COLO829 (cell line): ENCODE measurements at regions not wholly inside any gene's neighbourhood (a gene's known extent, or its start where the extent isn't known, plus 50 kb on each side); places are given as distances from the start of the nearest gene placed in this dataset.

Experiments
- DNase-seq: peaks from one replicate; pipeline ENCODE4 v3.0.0; 2012; ENCODE audit warnings: low spot score

DNA sequence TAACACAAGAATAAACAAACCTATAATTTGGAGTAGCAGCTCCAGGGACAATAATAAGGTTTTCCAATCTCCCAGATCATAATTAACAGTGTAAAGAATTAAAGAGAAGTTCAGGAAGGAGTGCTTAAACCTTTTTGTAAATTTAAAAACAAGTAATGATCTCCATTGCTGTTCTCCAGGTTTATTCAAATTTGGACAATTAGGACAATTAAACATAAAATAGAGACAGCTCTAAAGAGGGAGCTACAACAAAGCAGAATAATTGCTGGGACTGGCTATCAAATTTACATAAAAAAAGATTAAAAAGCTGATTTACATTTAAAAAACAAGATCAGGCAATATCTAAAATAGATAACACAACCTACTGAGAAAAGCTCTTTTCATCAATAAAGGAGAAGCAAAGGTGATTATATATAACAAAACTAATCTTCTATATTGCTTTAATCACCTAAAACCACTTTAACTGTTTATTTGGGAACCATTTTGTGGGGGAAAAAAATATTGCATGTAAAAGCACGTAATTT, 80.1 kb upstream of the CREB1 start:
- DNase-seq: no peak

DNA sequence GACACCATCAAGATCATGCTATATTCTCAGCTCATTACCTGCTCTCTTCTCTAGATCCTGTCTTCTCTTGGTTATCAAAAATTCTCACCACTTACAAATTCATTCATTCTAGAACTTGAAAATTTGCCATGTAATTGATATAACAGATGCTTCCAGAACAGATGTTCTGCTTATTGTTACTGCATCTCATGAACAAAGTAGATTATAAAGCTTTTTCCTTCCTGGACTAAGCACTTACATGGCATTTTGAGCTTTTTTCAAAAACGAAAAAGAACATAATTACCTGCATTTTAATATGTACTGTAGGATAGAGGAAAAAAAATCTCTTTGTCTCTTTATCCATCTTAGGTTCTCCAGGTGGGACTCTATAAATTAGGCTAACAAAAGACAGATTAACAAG, 79.6 kb upstream of the CREB1 start:
- DNase-seq: no peak

DNA sequence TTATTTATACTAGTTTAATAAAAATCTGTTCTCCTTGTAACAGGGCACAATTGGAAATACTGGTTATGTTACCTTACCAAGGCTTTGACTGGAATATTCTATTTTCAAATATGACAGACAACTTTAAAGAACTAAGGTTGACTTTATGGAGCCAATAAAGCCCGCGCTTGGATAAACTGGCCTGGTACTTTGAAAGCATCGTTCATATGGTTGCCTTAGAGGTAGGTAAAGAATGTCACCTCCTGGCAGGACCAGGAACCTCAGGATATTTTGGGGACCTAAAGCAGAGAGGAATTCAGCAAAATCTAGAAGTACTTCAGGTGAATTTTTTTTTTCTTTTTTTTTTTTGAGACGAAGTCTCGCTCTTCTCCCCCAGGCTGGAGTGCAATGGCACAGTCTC, 71.2 kb upstream of the CREB1 start:
- no peak for DNase-seq

DNA sequence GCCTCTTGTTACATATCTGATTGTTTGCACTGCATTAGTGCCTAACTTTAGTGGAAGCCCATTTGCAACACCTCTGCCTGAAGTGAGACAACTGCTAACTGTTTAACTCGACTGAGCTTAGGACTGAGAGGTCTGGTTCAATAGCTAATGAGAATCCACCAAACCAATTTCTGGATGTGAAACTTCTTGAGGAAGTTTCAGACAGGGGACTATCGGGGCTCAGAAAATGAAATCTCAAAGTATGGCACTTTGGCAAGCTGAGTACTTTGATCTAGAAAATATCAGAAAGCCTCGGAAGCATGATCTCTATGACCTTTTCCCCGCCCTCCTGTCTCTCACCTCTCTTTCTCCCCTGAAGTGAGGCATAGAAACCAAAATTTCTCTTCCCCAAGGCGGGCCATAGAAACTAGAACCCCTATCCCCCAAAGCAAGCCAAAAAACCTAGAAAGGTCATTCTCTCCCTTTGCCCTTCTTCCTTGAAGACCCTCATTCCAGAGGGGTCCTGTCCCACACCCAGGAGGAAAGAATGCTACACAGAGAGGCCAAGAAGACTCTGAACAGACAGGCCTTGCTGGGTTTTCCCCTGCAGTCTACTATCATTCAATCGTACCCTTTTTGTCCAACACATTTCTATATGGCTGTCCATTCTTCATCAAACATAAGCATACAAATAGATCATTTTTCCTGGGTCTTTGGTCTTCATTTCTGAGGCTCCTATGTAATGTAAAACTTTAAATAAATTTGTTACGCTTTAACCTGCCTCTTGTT, 69.6 kb upstream of the CREB1 start:
- no peak for DNase-seq

DNA sequence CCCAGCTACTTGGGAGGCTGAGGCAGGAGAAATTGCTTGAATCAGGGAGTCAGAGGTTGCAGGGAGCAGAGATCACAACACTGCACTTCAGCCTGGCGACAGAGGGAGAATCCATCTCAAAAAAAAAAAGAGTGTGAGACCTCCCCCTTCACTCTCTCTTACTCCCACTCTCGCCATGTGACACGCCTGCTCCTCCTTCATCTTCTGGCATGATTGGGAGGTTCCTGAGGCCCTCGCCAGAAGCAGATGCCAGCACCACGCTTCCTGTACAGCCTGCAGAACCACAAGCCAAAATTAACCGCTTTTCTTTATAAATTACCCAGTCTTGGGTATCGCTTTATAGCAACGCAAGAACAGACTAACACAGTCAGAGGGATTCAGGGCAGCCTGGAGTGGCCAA, 66.3 kb upstream of the CREB1 start:
- DNase-seq: no peak

DNA sequence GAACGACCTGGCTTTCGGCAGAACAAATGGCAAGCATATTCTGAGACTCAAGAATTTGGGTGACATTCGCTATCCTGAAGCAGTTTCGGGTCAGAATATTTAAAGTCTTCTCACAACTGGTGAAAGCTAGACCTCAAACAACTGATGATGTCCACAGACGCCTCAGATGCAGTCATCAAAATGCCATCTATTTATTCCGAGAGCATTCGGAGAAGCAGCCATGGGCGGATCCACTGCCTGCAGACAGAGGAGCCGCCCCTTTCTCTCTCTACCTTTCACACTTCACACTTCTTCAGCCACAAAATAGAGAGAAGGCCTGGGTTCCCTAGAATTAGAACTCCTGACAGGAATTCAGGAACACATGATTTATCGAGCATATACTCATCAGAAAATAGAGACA, 65.8 kb upstream of the CREB1 start:
- DNase-seq: no peak

DNA sequence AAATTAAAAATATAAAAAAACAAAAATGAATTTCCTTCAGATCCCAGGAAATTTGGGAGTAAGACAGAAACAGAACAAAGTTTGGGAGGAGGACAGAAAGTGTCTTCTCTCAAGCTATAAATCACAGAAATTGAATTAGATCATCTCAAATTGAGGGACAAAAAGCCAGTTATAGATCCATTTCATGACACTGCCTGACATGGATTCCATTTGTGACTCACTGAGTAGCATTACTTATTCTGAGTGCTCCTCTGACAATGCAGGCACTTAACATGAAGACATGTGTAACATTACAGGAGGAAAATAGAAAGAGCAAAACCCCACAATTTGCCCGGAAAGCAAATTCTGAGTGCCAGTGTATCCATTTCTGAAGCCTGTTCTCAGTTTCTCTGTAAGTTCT, 63.9 kb upstream of the CREB1 start:
- DNase-seq: no peak

DNA sequence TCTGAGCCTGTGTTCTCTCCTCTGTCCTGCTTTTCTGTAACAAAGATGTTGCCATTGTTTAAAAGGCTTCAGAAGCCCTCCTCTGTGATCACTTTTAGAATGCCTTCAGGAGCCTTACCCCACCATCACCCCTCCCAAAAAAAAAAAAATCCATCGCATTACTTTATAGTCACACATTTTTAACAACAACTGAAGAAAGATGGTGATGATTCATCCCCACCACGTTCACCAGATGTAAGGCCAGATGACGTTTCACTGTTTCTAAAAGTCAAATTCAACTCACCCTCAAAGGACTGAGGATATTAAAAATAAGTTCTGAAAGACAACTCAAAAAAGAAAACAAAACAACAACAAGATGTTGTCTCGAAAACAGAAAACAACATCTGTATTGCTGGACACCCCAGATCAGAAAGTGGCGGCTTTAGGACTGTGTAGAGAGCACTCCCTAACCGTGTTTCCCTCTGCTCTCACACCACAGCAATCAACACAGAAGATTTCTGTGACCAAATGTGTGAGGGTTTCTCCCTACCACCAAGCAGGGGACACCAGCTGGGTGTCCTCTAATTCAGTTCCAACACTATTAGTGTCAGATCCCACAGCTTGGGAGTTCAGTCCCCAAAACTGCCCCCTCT, 61.9 kb upstream of the CREB1 start:
- peak; percentile 23 for DNase-seq

DNA sequence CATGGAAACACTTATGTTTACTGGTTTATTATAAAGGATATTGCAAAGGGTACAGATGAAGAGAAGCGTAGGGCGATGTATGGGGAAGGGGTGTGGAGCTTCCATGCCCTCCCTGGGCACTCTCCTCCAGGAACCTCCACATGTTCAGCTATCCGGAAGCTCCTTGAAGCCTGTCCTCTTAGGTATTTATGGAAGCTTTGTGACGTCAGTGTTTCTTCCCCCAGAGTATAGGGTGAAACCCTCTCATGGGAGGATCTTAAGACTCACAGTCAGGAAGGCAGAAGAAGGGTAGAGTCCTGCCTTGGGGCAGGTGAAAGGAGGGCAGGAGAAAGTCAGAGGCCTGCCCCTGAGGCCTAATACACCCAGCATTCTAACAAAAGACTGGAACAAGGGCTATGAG, 61.3 kb upstream of the CREB1 start:
- no peak for DNase-seq

DNA sequence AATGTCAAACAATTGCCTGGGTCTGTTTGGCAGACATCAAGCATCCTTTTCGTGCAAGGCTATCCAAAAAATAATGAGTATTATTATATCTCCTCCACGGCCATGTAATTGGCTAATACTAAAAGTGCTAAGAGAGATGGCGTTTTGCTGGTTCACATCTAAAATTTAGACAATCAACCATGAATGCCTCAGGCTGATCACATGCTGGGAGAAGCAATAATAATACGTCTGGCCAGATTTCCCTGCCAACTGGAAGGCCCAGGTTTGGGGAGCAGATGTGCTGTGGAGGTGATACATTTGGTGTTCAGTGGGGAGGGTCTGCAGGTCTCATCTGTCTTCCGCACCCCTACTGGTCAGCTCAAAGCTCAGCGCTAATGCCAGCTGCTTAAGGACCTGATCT, 60.3 kb upstream of the CREB1 start:
- DNase-seq: no peak

DNA sequence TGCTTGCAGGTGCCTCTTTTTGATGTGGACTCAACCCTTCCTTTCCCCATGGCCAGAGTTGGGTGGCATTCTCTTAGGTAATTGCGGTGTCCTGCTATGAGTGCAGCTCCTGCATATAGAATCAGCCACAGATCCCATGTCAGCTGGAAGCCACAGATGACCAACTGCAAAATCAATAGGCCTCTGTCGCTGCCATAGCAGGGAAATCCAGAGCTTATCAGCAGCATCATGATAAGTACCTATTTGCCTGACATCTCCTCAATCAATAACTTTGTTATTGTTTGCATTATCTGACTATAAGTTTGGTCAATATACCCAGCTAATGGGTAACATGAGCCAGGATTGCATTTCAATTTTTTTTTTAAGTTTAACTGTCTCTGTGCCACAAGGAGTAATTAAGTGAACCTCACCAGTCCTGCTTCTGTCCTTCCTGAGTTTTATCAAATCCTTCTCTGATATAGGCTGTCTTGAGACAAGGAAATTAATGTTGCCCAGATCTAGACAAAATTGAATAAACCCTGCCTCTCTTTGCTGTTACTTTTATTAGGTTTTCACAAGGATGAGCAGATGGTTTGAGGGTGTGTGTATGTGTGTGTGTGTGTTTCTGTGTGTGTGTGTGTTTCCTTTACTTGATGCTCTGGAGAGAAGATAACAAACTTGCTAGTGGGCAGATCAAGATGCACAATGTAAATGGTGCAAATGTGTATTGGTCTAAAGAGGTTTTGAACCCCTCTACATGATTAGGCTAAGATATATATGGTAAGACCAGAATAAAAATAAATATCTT, 59.6 kb upstream of the CREB1 start:
- no peak for DNase-seq

DNA sequence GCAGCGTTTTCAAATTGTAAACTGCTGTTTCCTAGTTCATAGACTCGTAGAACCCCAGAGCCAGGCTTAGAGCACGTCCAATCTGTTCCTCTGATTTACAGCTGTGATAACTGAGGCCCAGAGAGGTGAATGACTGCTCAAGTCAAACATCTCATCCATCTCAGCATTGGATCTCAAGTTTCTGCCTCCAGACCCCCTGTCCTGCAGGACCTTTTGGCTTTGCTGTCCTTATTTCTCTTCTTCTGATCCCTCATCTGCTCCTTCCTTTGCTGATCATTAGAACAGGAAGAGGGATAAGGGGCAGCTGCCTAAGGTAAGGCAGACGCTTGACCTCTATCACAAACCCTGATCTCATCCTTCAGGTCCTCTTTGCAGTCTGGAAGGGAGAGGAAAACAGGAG, 58.5 kb upstream of the CREB1 start:
- DNase-seq: no peak

DNA sequence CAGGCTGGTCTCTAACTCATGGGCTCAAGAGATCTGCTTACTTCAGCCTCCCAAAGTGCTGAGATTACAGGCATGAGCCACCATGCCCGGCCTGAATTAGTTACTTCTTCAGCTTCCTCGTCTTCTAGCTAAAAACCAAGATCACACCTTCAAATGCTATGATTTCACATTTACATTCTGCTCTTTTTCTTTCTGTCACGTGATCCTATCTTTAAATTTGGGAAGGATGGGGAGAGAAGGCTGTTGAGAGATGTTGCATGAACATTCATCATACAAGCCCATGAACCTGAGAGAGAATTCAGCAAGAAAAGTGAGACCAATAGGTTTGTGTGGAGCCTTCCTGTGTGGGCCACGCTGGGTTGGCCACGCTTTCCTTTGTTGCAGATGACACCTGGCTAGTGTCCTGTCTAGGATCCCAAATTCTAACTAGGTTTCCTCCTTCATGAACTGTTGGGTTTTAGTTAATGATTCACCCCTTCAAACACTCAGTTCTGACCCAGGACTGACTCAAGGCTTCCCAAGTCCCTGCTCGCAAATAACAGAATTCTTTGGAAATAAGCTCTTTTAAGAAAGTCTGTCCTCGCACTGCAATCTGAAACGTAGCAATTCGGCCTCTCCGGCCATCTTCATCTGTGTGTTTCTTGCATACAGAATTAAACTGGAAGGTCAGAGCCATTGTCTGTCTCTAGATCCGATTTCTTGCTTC, 57.3 kb upstream of the CREB1 start:
- DNase-seq: no peak

DNA sequence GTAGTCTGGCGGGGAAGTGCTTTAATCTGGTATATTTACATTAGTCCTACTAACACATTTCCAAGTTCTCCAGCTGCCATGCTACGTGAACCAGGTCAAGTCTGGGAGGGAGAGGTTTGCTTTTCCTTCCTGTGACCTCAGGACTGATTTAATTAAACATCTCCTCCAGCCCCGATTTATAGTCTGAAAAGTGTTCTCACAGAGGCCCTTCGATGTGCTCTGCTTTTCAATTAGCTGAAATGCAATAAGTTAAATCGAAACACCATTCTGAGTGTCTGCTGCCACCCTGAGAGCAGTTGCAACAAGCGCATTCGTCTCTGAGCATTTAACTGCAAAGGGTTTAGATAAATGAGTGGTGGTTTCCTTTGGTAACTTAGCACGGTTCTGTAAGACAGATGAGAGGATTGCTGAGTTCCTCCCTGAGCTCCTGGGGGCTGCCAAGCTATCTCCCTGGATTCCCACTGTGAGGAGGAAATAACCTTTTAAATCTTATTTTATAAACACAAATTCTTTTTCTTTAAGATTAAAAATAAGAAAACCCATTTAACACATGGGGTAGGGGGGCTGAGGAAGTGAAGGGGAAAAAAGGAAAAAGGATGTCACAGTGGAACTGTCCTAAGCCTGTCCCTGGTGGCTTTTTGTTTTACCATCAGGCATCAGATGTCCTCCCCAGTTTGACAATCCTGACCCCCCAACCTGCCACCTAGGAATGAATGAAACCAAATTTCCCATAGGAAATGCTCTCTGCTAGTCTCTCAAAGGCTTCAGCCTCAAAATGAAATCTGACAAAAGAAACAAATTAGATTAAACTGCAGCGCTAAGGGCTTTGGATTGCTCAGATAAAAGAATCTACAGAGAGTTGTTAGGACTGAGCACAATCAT, 56.5 kb upstream of the CREB1 start:
- peak; percentile 38 for DNase-seq

DNA sequence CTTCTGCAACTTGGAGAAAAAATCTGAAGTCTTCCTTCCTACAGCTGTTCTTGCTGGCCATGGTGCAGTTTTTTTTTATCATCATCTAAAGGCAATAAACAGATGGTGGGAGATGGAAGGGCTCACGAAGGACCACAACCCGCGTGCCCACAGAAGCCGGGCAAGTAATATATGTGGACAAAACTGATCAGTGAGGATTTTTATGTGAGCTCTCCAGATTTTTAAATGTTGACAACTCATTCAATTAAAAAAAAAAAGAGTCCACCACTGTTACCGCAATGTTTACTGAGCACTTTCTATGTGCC, 55.9 kb upstream of the CREB1 start:
- DNase-seq: no peak

DNA sequence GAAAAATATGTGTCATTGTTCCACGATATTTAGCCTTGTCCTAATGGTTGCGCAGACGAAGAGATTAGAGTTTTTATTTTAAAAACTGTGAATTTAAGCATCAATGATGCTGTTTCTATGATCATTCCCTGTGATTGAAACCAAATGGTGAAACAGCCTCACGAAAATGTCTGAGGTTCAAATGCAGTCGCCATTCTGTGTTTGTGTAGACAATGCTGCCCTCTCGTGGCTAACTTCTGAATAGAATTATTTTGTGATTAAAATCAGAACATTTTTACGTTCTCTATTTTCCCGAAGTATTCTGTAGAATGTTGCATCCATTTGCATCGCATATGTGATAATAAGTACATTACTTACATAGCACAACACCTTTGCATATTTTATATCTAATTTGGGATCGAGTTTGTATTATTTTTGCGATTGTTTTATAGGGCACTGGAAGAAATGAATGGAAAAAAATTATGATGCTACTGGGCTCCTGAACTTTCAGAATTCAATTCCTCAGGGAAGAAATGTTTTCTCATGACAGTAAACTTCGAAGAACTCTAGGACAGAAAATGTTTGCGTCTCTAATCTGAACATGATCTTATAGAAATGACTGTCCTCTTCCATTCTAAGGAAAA, 54.8 kb upstream of the CREB1 start:
- DNase-seq: peak; percentile 27

DNA sequence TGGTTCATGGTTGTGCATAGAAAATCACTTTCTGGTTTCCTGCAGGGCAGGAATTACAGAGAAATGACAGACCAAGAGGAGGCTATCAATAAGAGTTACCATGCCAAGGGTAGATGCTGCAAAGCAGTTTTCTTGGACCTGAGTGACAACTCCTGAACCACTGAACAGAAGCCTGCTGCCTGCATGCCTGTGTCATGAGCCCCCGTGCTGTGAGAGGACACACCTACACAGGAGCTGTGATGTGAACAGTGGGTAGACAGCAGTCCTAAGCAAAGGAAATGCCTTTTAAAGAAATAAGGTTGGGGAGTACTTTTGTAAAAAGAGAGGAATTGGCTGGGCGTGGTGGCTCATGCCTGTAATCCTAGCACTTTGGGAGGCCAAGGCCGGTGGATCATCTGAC, 54.2 kb upstream of the CREB1 start:
- DNase-seq: no peak

DNA sequence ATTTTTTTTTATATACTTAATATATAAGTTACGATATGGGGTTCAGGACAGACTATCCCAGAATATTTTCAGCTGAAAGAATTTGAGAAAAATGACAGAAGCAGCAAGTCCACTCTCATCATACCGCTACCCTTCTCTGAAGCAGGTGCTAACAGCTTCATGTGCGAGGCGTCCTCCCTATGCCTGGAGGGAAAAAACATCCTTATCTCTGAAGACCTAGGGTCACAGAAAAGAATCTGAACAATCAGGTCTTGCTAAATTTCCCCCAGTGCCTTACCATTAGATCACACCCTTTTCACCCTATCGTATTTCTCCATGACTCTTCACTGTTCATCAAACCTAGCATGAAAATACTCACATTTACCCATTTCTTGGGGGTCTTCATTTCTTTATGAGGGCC, 51.9 kb upstream of the CREB1 start:
- DNase-seq: no peak

DNA sequence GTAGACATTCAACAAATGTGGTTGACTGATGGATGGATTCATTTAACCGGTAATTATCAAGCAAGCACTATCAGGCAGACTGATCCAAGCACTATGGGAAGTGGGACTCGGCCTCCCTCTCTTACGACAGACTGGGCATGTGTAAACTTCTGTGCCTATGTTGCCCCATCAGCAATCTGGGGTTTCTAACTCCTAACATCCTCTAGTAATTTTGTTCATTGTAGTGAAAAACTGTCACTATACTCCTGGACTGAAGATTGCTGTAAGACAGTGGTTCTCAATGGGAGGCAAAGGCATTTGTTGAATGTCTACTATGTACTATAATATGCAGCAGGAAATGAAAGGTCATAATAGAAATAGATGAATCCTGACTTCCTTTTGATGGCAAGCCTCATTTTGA, 51.2 kb upstream of the CREB1 start:
- DNase-seq: no peak

DNA sequence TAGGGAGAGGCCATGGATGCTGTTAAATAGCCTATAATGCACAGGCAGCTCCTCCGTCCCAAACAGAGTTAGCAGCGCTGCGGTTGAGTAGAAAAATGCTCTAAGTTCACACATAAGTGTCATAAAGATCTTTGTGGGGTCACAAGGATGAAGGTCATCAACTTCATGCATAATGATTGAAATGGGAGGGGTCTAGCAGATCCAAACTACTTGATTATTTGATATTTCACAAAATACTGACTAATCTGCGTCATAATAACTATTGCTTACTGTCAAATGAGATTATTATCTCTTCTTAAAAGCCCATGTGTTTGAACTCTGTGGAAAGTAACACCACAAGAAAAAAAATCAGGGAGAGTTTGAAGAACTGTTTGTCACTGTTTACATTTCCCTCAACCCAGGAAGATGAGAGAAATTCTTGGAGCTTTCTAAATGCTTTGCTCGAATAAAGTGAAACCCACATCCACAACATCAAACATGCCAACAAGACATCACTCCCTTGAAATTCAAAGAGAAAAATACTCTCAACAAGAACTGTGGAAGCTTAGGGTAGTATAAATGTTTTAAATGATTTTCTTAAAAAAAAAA, 50.5 kb upstream of the CREB1 start:
- DNase-seq: no peak
